ENCODE measurements at regions not wholly inside any gene's neighbourhood (a gene's known extent, or its start where the extent isn't known, plus 50 kb on each side); places are given as distances from the start of the nearest gene placed in this dataset.

DNA sequence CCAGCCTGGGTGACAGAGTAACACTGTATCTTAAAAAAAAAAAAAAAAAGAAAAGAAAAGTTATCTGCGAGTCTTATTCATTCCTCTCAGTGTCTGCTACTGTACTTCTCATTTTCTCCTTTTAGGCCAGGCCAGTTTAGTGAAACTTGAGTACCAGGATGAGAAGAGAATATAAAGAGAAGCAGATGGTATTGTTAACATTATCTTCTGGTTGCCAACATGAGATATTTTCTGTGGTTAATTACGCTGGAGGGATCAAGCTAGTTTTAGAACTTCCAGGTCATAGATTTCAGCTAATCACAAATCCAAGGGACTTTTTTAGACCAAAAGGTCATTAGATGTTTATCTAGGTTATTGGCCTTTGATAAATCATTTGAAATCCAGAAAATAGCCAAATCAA lies 252.6 kb upstream of the SMIM30 start (continued):
- TF ChIP-seq, protein P1, sequence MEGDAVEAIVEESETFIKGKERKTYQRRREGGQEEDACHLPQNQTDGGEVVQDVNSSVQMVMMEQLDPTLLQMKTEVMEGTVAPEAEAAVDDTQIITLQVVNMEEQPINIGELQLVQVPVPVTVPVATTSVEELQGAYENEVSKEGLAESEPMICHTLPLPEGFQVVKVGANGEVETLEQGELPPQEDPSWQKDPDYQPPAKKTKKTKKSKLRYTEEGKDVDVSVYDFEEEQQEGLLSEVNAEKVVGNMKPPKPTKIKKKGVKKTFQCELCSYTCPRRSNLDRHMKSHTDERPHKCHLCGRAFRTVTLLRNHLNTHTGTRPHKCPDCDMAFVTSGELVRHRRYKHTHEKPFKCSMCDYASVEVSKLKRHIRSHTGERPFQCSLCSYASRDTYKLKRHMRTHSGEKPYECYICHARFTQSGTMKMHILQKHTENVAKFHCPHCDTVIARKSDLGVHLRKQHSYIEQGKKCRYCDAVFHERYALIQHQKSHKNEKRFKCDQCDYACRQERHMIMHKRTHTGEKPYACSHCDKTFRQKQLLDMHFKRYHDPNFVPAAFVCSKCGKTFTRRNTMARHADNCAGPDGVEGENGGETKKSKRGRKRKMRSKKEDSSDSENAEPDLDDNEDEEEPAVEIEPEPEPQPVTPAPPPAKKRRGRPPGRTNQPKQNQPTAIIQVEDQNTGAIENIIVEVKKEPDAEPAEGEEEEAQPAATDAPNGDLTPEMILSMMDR (IDR thresholded peaks at IDR 0.05) = no peak
- TF ChIP-seq, protein P2, sequence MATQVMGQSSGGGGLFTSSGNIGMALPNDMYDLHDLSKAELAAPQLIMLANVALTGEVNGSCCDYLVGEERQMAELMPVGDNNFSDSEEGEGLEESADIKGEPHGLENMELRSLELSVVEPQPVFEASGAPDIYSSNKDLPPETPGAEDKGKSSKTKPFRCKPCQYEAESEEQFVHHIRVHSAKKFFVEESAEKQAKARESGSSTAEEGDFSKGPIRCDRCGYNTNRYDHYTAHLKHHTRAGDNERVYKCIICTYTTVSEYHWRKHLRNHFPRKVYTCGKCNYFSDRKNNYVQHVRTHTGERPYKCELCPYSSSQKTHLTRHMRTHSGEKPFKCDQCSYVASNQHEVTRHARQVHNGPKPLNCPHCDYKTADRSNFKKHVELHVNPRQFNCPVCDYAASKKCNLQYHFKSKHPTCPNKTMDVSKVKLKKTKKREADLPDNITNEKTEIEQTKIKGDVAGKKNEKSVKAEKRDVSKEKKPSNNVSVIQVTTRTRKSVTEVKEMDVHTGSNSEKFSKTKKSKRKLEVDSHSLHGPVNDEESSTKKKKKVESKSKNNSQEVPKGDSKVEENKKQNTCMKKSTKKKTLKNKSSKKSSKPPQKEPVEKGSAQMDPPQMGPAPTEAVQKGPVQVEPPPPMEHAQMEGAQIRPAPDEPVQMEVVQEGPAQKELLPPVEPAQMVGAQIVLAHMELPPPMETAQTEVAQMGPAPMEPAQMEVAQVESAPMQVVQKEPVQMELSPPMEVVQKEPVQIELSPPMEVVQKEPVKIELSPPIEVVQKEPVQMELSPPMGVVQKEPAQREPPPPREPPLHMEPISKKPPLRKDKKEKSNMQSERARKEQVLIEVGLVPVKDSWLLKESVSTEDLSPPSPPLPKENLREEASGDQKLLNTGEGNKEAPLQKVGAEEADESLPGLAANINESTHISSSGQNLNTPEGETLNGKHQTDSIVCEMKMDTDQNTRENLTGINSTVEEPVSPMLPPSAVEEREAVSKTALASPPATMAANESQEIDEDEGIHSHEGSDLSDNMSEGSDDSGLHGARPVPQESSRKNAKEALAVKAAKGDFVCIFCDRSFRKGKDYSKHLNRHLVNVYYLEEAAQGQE (IDR thresholded peaks at IDR 0.05; ENCODE audit: low read depth, low read length) = no peak
- TF ChIP-seq TAF1 (IDR thresholded peaks at IDR 0.05; ENCODE audit: borderline replicate concordance, low read depth, low read length) = no peak
- no peak for TF ChIP-seq RAD21 (IDR thresholded peaks at IDR 0.05; ENCODE audit: low read length)
- TF ChIP-seq GABPA (IDR thresholded peaks at IDR 0.05; ENCODE audit: low read depth) = no peak

DNA sequence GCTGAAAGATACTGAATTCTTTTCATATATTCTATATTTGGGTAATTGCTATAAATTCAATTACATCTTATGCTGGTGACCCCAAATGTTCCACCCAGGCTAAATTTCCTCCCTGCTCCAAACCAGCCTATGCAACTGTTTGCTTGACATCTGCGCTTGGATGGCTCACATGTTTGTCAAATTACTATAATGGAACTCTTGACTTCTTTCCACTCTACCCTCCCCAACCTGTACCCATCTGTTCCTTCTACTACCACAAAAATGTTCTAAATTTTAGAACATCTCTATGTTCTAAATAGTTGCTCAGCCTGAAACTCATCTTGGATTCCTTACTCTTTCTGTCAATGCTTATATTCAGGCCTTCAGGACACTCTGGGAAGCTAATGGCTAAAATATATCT lies 249.9 kb upstream of the SMIM30 start:
- 80% methylated on average over 1 of the region's 1 CpG for WGBS (ENCODE audit: low lambda C conversion rate)
- TF ChIP-seq RCOR1 (IDR thresholded peaks at IDR 0.05; ENCODE audit: low read length) (no peak), SMC3 (IDR thresholded peaks at IDR 0.05; ENCODE audit: low read depth, low read length) (no peak), CHD2 (IDR thresholded peaks at IDR 0.05; ENCODE audit: low read length, partially characterized antibody) (no peak), FOXM1 (IDR thresholded peaks at IDR 0.05; ENCODE audit: low read depth) (no peak), JUND (IDR thresholded peaks at IDR 0.05) (no peak), TAF1 (IDR thresholded peaks at IDR 0.05; ENCODE audit: borderline replicate concordance, low read depth, low read length) (no peak), RXRA (IDR thresholded peaks at IDR 0.05; ENCODE audit: borderline replicate concordance, low read depth) (no peak), POLR2AphosphoS5 (IDR thresholded peaks at IDR 0.05; ENCODE audit: low read depth, low read length) (no peak), EP300 (IDR thresholded peaks at IDR 0.05; ENCODE audit: borderline replicate concordance in 1 of 2, low read depth in 1 of 2, low read length in 1 of 2) (no peak), SIN3A (IDR thresholded peaks at IDR 0.05; ENCODE audit: borderline replicate concordance, low read depth, low read length) (no peak), TCF12 (IDR thresholded peaks at IDR 0.05) (no peak), NFIC (IDR thresholded peaks at IDR 0.05; ENCODE audit: borderline replicate concordance) (no peak), FOXJ3 (CRISPR knock-in tag; IDR thresholded peaks at IDR 0.05) (no peak), RAD21 (IDR thresholded peaks at IDR 0.05; ENCODE audit: low read length) (no peak), MXI1 (IDR thresholded peaks at IDR 0.05; ENCODE audit: low read depth, low read length) (no peak)
- TF ChIP-seq, protein P3, sequence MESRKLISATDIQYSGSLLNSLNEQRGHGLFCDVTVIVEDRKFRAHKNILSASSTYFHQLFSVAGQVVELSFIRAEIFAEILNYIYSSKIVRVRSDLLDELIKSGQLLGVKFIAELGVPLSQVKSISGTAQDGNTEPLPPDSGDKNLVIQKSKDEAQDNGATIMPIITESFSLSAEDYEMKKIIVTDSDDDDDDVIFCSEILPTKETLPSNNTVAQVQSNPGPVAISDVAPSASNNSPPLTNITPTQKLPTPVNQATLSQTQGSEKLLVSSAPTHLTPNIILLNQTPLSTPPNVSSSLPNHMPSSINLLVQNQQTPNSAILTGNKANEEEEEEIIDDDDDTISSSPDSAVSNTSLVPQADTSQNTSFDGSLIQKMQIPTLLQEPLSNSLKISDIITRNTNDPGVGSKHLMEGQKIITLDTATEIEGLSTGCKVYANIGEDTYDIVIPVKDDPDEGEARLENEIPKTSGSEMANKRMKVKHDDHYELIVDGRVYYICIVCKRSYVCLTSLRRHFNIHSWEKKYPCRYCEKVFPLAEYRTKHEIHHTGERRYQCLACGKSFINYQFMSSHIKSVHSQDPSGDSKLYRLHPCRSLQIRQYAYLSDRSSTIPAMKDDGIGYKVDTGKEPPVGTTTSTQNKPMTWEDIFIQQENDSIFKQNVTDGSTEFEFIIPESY (IDR thresholded peaks at IDR 0.05; ENCODE audit: borderline replicate concordance, low read depth) = no peak
- TF ChIP-seq, protein P4, sequence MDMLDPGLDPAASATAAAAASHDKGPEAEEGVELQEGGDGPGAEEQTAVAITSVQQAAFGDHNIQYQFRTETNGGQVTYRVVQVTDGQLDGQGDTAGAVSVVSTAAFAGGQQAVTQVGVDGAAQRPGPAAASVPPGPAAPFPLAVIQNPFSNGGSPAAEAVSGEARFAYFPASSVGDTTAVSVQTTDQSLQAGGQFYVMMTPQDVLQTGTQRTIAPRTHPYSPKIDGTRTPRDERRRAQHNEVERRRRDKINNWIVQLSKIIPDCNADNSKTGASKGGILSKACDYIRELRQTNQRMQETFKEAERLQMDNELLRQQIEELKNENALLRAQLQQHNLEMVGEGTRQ (IDR thresholded peaks at IDR 0.05; ENCODE audit: borderline replicate concordance, low read depth, low read length) = no peak
- TF ChIP-seq, protein P1 (IDR thresholded peaks at IDR 0.05) = no peak

More for the DNA sequence above, 249.9 kb upstream of the SMIM30 start:
- Histone ChIP-seq H3K9ac (no peak overlapping the region), H3K4me2 (no peak overlapping the region), H3F3A (replicated peaks; ENCODE audit: insufficient read depth) (no peaks in the 10 kb centered on the region), H3K27ac (ENCODE audit: low read depth in 2 of 2, low read length in 1 of 2) (no peak overlapping the region), H3K9me2 (no peaks in the 10 kb centered on the region), H3K27me3 (ENCODE audit: insufficient read depth) (no peaks in the 10 kb centered on the region), H3K4me1 (ENCODE audit: control insufficient read depth in 1 of 2, insufficient read depth in 2 of 2, low read depth in 1 of 2, low read length in 1 of 2) (no peaks in the 10 kb centered on the region; a peak in 1 of 4 replicates), H3K79me2 (ENCODE audit: insufficient read depth) (no peaks in the 10 kb centered on the region), H3K4me3 (ENCODE audit: low read depth in 2 of 2, low read length in 1 of 2) (no peak overlapping the region), H4K20me1 (ENCODE audit: insufficient read depth) (no peaks in the 10 kb centered on the region), H3K36me3 (replicated peaks in 1 of 2; ENCODE audit: control insufficient read depth in 1 of 2, insufficient read depth in 2 of 2, low read length in 1 of 2) (no peaks in the 10 kb centered on the region), H3K9me3 (no peaks in the 10 kb centered on the region), H2AFZ (ENCODE audit: low read depth) (no peak overlapping the region)
- CTCF ChIA-PET = no interaction called here
- POLR2A ChIA-PET = no interaction called here
- DNase-seq = no peak
